Stomach (tissue), 8 donors: ENCODE measurements at regions not wholly inside any gene's neighbourhood (a gene's known extent, or its start where the extent isn't known, plus 50 kb on each side); places are given as distances from the start of the nearest gene placed in this dataset.

Source experiments
- DNase-seq, 2 donors: peaks; one replicate each; pipeline versions ENCODE4 v3.0.0 to v3.0.0-alpha.2; 2013 to 2019
- H3K27ac ChIP-seq, 5 donors: fragments of 200-600 bp in 4 of 5; sonication (generic) in 4 of 5; one replicate each; pipeline ENCODE4 v1.5.1; 2013 to 2019; ENCODE audit warnings: mild to moderate bottlenecking in 1 of 5, moderate library complexity in 1 of 5
- H3K27me3 ChIP-seq, 3 donors: fragments of 200-600 bp; sonication (generic); one replicate each; pipeline ENCODE4 v1.5.1; 2017 to 2019; ENCODE audit warnings: mixed run types in 1 of 3
- H3K36me3 ChIP-seq, 4 donors: fragments of 200-600 bp; sonication (generic); 1 replicate in 3 of 4; 2 replicates in 1 of 4; pipeline ENCODE4 v1.5.1; 2016 to 2019
- H3K4me1 ChIP-seq, 4 donors: fragments of 200-600 bp; sonication (generic); one replicate each; pipeline ENCODE4 v1.5.1; 2016 to 2019
- H3K4me3 ChIP-seq, 4 donors: fragments of 200-600 bp; sonication (generic) in 3 of 4; one replicate each; pipeline ENCODE4 v1.5.1; 2016 to 2019; ENCODE audit warnings: mild to moderate bottlenecking in 1 of 4
- H3K9me3 ChIP-seq, 4 donors: fragments of 200-600 bp; sonication (generic); one replicate each; pipeline ENCODE4 v1.5.1; 2016 to 2019
- EP300 ChIP-seq: sonication (generic); formaldehyde crosslinking; IDR thresholded peaks from one replicate; pipeline ENCODE4 v1.6.1; 2017; ENCODE audit warnings: antibody characterized with exemption
- POLR2A ChIP-seq, 4 donors: fragments of 450-650 bp; IDR thresholded peaks; one replicate each; pipeline ENCODE4 v1.6.1; 2016; ENCODE audit warnings: antibody characterized with exemption in 4 of 4, control low read depth in 2 of 4, mild to moderate bottlenecking in 1 of 4, moderate library complexity in 1 of 4
- POLR2AphosphoS5 ChIP-seq, 3 donors: sonication (generic); formaldehyde crosslinking; IDR thresholded peaks; one replicate each; pipeline ENCODE4 v1.6.1; 2016; ENCODE audit warnings: antibody characterized with exemption in 3 of 3
- WGBS, 5 donors: extraction: QIAGEN DNeasy Blood & Tissue Kit in 3 of 5; methylation state at CpG; one replicate each; pipeline versions ENCODE4 v1.1.5 to v1.1.7; 2013 to 2018; 5-methylcytosine and 5-hydroxymethylcytosine counted together
- intact Hi-C: fragments of 100-400 bp; cut with DNase I; formaldehyde crosslinking; loops from one replicate; pipeline ENCODE4 v1.15.1; 2023; ENCODE audit warnings: low total_unique reads
- TF ChIP-seq, protein P1 (sequence below), 7 experiments: fragments of 450-650 bp in 4 of 7; fragments of 200-600 bp in 3 of 7; sonication (generic) in 3 of 7; IDR thresholded peaks; one replicate each; pipeline ENCODE4 v1.5.1; 2016 to 2019; ENCODE audit warnings: antibody characterized with exemption in 7 of 7, control low read depth in 2 of 7, mild to moderate bottlenecking in 1 of 7
- donor health status: healthy with polysubstance abuse.
- donor health status: Bipolar disorder and iron deficiency.
- donor health status: healthy.

DNA sequence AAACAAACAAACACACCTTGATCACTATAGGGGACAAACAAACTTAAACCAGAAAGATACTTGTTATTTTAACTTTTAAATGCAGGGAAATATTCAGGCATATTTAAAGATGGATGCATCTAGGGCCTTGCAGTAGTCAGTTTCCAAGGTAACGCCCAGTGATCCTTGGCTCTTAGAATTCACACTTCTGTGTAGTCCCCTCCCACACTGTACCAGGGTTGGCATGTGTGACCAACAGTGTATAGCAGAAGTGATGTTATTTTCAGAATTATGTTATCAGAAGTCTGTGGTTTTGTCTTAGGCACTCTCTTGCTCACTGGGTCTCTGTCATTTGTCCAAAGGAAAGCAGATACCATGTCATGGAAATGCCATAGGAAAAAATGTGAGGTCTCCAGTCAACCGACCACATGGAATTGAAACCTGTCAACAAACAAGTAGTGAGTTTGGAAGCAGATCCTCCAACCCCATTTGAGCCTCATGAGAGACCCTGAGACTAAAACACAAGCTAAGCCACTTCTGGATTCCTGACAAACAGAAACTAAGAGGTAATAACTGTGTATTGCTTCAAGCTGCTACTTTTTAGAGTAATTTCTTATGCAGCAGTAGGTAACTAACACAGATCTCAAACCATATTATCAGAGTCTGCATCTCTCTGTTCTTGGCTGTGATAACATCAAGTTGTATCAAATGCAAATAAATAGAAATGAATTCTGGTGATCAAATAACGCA, 670.3 kb downstream of the KCTD8 start:
- H3K36me3 ChIP-seq, result no peaks in the 10 kb centered on the region
- no peaks in the 10 kb centered on the region for H3K27me3 ChIP-seq
- no peak for DNase-seq
- H3K27ac ChIP-seq, result no peak overlapping the region
- TF ChIP-seq POLR2A (IDR thresholded peaks at IDR 0.05) (no peak), EP300 (no peak), POLR2AphosphoS5 (IDR thresholded peaks at IDR 0.05) (no peak)
- TF ChIP-seq, protein P1, sequence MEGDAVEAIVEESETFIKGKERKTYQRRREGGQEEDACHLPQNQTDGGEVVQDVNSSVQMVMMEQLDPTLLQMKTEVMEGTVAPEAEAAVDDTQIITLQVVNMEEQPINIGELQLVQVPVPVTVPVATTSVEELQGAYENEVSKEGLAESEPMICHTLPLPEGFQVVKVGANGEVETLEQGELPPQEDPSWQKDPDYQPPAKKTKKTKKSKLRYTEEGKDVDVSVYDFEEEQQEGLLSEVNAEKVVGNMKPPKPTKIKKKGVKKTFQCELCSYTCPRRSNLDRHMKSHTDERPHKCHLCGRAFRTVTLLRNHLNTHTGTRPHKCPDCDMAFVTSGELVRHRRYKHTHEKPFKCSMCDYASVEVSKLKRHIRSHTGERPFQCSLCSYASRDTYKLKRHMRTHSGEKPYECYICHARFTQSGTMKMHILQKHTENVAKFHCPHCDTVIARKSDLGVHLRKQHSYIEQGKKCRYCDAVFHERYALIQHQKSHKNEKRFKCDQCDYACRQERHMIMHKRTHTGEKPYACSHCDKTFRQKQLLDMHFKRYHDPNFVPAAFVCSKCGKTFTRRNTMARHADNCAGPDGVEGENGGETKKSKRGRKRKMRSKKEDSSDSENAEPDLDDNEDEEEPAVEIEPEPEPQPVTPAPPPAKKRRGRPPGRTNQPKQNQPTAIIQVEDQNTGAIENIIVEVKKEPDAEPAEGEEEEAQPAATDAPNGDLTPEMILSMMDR (IDR thresholded peaks at IDR 0.05), result no peak
- intact Hi-C loops, result no loop called here
- no peak overlapping the region for H3K4me3 ChIP-seq
- WGBS, 5 donors, result 70 to 81% (median 74%) methylated on average over 3 of the region's 3 CpGs
- no peaks in the 10 kb centered on the region for H3K4me1 ChIP-seq
- H3K9me3 ChIP-seq, result no peaks in the 10 kb centered on the region

DNA sequence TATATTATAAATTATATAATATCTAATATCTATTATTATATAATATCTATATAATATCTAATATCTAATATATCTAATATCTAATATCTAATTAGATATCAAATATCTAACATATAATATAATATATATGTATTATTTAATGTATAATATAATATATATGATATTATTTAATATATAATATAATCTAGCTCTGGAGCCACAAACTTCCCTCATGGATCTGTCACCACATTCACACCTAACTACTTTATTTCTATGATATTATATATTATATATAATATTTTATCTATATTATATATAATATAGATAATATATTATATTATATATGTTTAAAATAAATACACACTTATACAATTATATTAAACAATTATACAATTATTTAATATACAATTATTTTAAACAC, 667.5 kb downstream of the KCTD8 start:
- intact Hi-C loops, result no loop called here

DNA sequence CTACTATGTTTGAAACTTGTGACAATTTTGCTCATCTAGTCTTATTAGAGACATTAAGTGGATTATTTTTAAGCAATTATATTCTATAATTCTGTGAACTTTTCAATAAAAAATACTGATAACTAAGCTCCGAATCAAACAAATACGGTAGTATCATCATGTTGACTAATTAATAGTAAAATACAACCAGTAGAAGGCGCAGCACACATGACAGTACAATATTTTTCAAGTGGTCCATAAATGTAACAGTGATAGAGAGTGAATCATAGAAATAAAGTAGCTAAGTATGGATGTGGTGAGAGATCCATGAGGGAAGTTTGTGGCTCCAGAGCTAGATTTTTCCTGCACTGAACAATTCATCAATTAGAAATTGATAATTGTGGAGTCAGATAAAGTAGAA, 666.2 kb downstream of the KCTD8 start:
- no peak for DNase-seq
- intact Hi-C loops, result no loop called here
- no peak for TF ChIP-seq EP300
- no peaks in the 10 kb centered on the region for H3K36me3 ChIP-seq
- no peaks in the 10 kb centered on the region for H3K4me1 ChIP-seq
- H3K27me3 ChIP-seq, result no peaks in the 10 kb centered on the region
- H3K4me3 ChIP-seq, result no peak overlapping the region
- no peak overlapping the region for H3K27ac ChIP-seq
- no peaks in the 10 kb centered on the region for H3K9me3 ChIP-seq
- 77 to 89% (median 84%) methylated on average over 3 of the region's 3 CpGs for WGBS, 5 donors

More for the DNA sequence above, 667.5 kb downstream of the KCTD8 start:
- Histone ChIP-seq H3K36me3 (no peaks in the 10 kb centered on the region), H3K27ac (no peak overlapping the region), H3K9me3 (no peaks in the 10 kb centered on the region), H3K27me3 (no peaks in the 10 kb centered on the region), H3K4me1 (no peaks in the 10 kb centered on the region), H3K4me3 (no peak overlapping the region)
- no peak for DNase-seq
- TF ChIP-seq, protein P1 (IDR thresholded peaks at IDR 0.05), result no peak
- TF ChIP-seq EP300 (no peak), POLR2AphosphoS5 (IDR thresholded peaks at IDR 0.05) (no peak), POLR2A (IDR thresholded peaks at IDR 0.05) (no peak)

DNA sequence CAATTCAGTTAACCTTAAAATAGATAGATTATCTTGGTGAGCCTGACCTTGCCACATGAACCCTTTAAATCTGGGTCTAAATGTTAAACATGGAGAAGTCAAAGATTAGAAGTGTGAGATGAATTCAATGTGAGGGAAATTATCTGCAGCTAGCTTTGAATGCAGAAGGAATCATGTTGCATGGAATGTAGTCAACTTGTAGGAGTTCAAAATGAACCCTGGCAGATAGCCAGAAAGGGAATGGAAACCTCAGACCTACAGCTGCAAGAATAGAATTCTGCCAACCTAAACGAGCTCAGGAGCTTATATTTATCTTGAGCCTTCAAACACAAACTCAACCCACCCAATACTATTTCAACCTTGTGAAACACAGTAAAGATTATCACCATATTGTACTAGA, 632.5 kb downstream of the KCTD8 start:
- Histone ChIP-seq H3K27me3 (no peaks in the 10 kb centered on the region), H3K36me3 (no peaks in the 10 kb centered on the region), H3K9me3 (peaks cover 0 to 5% (median 0%) of the 10 kb centered on the region in 4 donors), H3K27ac (no peak overlapping the region), H3K4me3 (no peak overlapping the region), H3K4me1 (no peaks in the 10 kb centered on the region)
- TF ChIP-seq EP300 (no peak), POLR2AphosphoS5 (IDR thresholded peaks at IDR 0.05) (no peak), POLR2A (IDR thresholded peaks at IDR 0.05) (no peak)
- TF ChIP-seq, protein P1 (IDR thresholded peaks at IDR 0.05), result no peak
- WGBS, 5 donors, result 2 to 19% (median 6%) methylated on average over 1 of the region's 1 CpG
- intact Hi-C loops, result no loop called here
- peak in 1 of 2 donors; percentile 3 for DNase-seq

DNA sequence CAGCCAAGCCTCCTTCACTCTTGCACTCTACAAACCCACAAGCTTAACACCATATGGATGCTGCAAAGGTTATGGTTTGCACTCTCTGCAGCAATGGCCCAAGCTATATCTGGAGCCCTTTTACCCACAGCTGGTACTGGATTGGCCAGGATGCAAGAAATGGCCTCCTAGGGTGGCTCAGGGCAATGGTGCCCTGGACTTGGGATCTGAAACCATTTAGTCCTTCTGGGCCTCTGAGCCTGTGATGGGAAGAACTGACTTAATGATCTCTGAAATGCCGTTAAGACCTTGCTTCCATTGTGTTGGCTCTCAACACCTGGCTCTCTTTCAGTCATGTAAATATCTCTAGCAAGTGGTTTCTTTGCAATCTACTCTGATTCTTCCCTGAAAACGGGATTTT, 626.0 kb downstream of the KCTD8 start:
- no peak for DNase-seq
- no peaks in the 10 kb centered on the region for H3K4me1 ChIP-seq
- H3K9me3 ChIP-seq, result peaks cover 0 to 25% (median 15%) of the 10 kb centered on the region in 4 donors
- WGBS, 5 donors, result 70 to 88% (median 82%) methylated on average over 2 of the region's 2 CpGs
- no peaks in the 10 kb centered on the region for H3K36me3 ChIP-seq
- intact Hi-C loops, result no loop called here
- TF ChIP-seq POLR2A (IDR thresholded peaks at IDR 0.05), result no peak
- TF ChIP-seq EP300, result no peak
- TF ChIP-seq, protein P1 (IDR thresholded peaks at IDR 0.05), result no peak
- no peak for TF ChIP-seq POLR2AphosphoS5 (IDR thresholded peaks at IDR 0.05)
- H3K27me3 ChIP-seq, result no peaks in the 10 kb centered on the region
- no peak overlapping the region for H3K27ac ChIP-seq
- H3K4me3 ChIP-seq, result no peak overlapping the region
